GM19467 (cell line): ENCODE measurements at regions not wholly inside any gene's neighbourhood (a gene's known extent, or its start where the extent isn't known, plus 50 kb on each side); places are given as distances from the start of the nearest gene placed in this dataset.
"Not testable (repeated sequence)": the region's sequence is repeated elsewhere in the genome, so short reads cannot be mapped to it uniquely, and the experiment has no call there.

Experiments used
- ATAC-seq: cut with Tn5 transposase; IDR thresholded peaks from one replicate; pipeline ENCODE4 v1.9.1; 2021; ENCODE audit warnings: mild to moderate bottlenecking, moderate library complexity; ENCODE audit not compliant: unreplicated experiment

DNA sequence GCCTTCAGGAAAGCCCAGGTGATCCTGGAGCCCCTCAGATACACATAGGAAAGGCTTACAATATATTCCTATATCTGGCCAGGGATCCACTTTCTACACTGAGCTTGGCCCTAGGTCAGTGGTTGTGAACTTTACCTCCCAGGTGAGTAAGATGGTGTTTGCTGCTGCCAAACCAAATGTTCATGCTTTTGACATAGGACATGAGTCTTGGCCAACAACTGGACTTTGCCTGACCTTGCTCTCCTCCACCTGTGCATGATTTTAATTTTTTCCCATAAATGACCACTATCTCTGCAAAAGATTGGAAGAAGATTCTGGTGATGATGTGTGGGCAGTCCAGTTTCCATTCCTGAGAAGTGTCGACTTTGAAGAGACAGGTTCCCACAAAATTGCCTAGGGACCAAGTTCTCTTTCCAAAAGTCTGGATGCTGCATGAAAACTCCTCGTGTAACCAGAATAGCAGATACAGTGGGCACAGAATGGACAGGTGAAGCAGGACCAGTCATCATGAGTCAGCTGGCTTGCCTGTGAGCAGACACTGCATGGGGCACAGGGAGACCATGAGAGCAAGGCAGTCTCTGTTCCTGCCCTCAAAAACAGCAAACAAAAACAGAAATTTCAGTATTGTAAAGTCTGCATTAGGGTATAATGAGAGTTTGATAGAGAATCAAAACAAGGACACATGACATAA lies 226.4 kb upstream of the MON1B start:
- ATAC-seq: no peak

DNA sequence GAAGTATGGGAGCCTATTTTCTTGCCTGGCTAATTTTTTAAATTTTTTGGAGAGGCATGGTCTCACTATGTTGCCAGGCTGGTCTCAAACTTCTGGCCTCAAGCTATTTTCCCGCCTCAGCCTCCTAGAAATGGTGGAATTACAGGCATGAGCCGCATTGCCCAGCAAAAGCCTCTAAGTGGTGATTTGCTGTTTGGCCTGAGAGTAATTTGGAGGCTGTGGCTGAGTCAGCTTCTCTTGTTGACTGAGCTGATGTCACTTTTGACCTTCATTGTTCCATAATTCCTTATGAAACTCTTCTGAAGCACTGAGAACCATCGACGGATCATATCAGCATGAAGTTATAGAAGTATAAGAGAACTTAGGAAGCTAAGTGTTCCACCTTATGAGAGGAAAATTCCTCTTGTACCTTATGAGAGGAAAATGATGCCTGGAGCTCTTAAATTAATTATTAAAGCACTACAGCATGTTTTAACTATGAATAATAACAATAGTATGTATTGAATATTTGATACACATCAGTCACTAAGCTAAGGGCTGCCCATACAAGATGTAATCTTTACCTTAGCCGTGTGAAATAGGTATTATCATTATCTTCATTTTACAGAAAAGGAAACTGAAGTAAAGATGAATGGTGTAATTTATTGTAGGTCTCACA lies 220.8 kb upstream of the MON1B start:
- ATAC-seq: no peak

DNA sequence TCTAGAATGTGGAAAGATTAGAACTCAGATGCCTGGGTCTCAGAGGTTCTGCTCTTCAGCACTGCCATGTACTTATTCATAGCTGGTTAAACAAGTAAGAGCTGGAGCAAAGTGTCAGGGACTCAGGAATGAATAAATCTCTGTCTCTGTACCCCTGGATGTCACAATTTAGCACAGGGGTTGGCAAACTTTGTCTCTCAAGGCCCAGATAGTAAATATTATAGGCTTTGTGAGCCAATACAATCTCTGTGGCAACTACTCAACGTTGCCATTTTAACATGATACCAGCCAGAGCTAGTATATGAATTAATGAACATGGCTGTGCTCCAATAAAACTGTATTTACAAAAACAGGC lies 220.3 kb upstream of the MON1B start:
- ATAC-seq: no peak

DNA sequence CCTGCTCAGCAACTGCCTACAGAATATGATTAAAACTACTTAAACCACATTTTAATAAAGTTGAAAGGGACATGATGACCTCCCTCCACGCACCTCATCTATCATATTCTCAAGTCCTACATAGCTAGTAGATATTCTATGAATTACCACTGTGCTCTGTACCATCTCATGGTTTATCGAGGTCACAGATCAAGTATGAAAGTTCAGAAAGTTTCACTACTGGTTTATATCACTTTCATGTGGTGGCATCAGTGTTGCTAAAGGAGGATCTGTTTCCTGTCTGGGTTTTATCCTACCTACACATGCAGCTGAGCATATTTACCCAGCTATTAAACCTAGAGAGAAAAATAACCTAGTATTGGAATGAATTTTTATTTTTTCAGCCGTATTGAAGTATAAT lies 214.9 kb upstream of the MON1B start:
- peak; percentile 96 for ATAC-seq

DNA sequence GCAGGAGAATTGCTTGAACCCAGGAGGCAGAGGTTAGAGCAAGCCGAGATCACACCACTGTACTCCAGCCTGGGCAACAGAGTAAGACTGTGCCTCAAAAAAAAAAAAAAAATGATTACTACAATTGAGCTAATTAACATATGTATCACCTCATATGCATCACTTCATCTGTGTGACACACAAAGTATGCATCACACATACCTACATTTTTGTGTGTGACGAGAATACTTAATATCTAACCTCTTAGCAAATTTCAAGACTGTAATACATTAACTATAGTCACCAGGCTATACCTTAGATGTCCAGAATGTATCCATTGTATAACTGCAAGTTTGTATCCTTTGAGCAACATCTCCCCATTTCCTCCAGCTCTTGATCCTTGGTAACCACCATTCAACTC lies 214.2 kb upstream of the MON1B start:
- no peak for ATAC-seq

DNA sequence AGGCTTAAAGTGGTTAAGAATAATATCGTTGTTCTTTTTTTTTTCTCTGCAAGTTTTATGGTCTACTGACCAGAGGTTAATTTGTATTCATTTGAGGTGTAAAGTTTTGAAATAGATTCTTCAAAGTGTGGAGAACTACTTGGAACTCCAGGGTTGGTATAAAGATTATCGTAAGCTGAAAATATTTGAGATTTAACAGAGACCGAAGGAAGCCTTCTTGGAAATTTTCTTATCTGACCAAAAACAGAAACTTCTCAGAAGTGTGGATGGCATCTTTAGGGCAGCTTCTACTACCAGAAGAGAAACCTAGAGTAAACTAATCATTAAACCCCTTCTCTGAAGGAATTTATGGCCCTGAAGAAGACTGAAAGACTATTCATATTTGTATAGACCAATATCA lies 206.8 kb upstream of the MON1B start:
- no peak for ATAC-seq

DNA sequence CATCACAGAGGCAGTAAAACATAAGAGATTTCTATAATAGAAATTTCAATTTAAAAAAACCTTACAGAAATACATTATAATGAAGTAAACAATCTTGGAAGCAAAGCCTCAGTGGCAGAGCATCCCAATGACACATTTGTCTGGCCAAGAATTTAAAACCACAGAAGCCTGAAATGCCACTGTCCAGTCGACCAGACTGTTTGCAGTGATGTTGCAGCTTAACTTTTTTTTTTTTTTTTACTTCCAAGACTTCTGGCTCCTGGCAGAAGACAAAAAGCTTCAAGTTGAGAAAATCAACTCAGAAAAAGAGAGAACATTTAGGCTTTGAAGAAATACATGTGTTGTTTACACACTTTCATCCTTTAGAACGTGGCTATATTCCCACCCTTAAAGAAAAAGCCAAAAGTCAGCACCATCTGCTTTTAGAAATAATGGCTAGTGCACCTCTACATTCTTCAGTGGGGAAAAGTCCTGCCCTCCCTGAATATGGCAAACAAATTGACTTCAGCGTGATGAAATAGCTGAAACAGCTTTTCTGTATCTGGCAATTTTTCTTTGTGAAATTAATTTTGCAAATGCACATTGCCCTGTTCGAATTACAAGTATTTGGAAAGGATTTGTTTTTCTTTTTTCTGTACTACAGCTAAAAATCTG lies 205.5 kb upstream of the MON1B start:
- ATAC-seq: no peak

DNA sequence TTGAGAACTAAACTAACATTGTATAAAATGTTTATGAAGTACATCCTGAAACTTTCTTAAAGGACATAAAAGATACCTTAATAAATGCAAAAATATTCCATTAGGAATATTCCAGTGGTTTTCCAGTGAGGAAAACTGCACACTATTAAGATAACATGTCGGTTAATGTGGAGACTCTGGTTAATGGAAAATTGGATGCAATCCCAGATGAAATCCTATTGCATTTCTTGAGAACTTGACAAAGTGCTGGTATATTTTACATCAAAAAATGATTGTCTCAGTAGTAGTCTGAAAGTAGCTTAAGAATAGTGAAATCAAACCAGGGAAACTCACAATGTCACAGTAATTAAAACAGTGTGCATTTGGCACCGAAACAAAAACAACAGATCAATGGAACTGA lies 202.5 kb upstream of the MON1B start:
- no peak for ATAC-seq

DNA sequence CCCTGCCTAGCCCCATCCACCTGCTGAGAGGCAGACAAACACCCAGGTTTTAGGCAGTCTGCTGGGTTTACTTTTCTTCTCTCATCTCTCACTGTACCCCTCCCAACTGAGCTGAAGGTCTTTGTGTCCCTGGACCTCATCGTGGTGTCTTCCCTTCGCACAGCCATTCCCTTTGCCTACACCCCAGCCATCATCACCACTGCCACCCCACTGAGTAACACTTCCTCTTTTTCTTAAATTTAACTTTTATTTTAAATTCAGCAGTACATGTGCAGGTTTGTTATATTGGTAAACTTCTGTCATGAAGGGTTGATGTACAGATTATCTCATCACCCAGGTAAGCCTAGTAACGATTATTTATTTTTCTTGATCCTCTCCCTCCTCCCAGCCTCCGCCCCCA lies 188.3 kb upstream of the MON1B start:
- ATAC-seq: no peak

DNA sequence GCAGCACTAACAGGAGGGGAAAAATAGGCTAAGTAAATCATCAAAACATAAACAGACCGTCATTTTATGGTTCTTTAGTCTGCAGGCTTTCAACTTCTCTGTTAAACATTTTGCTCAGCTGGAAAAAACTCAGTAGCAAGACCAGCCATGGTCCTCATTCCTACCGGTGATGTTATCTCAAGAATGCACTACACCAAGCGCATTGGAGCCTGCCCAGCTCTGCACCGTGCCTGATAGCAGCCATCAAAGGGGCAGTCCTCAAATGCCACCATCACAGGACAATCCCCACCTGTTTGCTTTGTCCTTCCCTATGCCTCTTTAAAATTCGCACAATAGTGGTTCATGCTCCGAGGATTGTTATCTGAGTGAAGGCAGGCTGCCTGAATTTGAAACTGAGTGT lies 181.5 kb upstream of the MON1B start:
- ATAC-seq: no peak

DNA sequence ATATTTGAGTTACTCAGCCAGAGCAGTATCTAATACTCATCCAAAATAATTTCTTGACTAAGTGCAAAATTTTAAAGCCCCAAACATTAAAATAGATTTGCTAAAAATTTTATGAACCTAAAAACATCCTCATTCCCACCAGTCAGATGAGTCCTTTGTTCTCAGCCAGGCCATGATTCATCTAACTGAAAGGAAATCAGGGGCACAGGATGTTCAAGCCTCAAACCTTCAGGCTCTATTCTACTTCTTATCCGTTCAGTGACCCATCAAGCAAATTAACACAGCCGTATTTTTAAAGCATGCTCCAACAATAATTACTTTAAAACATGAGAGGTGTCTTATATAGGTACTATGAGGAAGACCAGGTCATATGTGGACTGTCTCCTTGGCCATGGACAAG lies 176.5 kb upstream of the MON1B start:
- ATAC-seq: no peak

DNA sequence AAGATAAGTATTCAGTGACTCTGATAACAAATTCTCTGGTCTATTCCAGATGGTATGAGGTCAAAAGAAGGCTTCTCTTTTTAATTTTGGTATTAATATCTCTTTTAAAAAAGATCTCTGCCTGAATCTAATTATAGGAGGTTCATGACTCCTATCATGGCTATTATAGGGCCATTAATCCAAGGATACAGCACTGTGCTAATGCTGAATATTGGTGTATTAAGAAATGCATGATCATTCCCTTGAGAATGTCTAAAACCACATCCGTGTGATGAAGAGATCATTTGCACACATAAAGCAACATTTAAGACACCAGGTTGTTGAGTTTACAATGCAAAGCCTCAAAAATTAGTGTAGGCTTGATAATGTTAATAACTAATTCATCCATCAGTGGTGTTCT lies 160.4 kb upstream of the MON1B start:
- ATAC-seq: no peak

DNA sequence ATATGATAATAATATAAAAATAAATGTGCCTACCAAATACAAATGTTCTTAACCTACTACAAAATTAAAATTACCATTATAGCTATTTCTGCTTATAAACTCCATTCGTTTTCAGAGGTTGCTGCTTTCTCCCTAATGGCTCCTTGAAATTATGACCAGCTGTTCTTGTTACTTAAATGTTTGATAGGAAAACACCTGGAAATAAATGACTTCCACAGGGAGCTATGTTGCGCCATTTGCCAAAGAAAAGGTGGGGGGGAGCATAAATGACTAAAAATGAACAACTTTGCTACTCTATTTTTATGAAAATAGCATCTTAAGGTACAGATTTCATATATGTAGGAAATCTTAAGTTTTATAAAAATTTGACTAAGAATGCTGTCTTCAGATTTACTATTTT lies 157.5 kb upstream of the MON1B start:
- ATAC-seq: no peak

DNA sequence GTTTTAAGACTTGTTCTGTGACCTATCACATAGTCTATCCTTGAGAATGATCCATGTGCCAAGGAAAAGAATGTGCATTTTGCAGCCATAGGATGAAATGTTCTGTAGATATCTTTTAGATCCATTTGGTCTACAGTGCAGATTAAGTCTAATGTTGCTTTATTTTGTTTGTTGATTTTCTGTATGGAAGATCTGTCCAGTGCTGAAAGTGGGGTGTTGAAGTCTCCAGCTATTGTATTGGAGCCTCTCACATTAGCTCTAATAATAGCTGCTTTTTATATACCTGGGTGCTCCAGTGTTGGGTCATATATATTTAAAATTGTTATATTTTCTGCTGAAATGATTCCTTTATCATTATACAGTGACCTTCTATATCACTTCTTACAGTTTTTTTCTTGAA lies 155.6 kb upstream of the MON1B start:
- ATAC-seq: no peak

DNA sequence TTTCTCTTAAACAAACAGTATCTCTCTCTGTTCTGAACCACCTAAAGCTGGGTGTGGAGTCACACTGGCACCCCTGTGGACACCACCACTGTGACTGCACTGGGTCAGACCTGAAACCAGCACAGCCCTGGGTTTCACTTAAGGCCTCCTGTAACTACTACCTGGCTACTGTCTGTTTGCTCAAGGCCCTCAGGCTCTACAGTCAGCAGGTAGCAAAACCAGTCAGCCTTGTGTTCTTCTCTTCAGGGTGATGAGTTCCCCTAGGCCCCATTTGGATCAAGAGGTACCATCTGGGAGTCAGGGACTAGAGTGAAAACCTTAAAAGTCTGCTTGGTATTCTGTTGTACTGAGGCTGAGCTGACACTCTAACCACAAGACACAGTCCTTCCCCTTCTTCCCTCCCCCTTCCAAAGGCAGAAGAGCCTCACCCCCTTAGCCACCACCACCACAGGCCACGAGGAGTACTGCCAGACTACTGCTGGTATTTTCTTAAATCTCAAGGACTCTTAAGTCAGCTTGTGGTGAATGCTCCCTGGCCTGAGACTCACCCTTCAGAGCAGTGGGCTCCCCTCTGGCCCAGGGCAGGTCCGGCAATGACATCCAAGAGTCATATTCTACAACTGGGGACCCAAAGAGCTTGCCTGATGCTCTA lies 153.2 kb upstream of the MON1B start:
- no peak for ATAC-seq

DNA sequence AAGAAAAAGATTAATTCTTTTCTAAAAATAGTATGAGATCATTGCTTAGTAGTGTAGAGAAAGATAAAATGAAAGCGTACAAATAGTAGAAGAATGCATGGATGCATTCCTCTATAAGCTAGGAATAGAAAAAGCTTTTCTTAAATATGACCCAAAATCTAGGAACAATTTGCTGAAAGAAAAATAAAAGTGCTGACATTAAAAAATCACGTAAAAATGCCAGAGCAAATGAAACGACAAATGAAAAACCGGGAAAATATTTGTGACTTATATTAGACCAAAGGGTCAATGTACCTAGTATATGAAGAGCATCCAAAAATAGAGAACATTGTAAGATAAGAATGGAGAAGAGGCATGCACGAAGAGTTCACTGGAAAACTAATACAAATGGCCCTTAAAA lies 149.5 kb upstream of the MON1B start:
- ATAC-seq: no peak

DNA sequence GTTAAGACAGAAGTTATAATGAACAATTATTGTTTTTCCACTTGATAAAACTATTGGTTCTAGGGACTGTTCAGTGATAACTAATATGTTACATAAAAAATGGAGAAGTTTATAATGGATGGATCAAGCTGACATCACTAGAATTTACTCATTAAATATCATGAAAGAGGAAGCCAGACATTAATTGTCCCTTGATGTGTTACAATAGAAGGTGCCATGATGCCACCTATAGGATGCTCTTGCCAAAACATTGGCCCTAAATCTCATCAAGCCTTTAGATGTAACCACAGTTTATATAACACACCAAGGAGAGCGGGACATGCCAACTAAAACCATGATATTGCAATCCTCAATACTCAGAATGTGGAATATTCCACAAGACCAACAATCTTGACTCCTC lies 147.9 kb upstream of the MON1B start:
- no peak for ATAC-seq

DNA sequence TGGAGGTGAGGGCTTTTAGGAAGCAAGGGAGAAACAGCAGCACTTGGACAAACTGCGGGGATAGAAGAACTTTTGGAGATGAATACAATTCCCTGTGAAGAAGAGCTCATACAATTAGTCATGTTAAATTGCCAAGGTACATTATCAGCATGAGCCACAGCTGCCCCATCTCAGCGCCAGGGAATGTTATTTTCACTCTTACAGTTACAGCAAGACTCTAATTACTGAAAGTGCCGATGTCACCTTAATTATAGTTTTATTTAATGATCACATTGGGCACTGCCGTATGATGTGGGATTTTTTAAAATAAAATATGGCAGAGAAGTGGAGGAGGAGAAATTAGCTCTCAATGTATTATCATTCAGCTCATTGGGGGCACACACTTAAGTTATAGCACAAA lies 144.8 kb upstream of the MON1B start:
- no peak for ATAC-seq

DNA sequence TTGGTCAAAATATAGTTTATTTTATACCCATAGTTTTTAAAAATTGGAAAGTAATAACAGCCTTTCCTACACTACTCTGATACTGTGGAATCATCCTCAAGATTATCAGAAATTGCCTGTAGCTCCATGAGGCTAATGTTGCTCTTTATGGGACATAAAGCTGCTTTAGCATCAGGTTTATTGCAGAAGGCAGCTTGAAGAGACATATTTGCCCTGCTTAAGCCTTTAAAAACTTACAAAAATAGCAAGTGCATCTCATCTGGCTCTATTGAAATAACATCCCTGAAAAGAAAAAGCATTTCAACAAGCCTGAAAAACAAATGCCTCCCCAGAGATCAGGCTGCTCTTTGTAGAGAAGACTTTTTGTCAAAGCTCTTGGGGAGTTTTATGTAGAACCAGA lies 142.9 kb upstream of the MON1B start:
- ATAC-seq: no peak

DNA sequence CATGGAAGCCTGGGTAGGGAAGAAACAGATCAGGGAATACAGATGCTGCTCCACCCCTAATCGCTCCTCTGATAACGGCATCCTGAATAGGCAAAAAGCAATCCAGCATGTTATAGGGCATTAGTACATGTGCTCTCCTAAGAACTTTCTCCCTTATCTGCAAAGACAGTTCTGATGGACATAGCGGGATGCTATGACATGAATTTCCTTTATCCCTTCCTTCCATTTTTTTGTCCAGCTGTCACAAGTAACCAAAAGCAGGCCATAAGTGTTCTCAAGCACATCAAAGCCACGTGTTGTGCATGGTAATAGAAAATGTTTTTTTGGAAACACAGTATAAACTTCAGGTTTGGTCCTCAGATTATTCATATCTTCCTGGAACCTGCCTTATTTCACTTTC lies 141.4 kb upstream of the MON1B start:
- ATAC-seq: no peak

DNA sequence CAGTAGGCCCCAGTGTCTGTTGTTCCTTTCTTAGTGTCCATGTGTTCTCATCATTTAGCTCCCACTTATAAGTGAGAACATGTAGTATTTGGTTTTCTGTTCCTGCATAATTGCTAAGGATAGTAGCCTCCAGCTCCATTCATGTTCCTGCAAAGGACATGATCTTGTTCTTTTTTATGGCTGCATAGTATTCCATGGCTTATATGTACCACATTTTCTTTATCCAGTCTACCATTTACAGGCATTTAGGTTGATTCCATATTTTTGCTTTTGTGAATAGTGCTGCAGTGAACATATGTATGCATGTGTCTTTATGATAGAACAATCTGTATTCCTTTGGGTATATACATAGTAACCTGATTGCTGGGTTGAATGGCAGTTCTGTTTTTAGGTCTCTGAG lies 134.4 kb upstream of the MON1B start:
- ATAC-seq: not testable (repeated sequence)

DNA sequence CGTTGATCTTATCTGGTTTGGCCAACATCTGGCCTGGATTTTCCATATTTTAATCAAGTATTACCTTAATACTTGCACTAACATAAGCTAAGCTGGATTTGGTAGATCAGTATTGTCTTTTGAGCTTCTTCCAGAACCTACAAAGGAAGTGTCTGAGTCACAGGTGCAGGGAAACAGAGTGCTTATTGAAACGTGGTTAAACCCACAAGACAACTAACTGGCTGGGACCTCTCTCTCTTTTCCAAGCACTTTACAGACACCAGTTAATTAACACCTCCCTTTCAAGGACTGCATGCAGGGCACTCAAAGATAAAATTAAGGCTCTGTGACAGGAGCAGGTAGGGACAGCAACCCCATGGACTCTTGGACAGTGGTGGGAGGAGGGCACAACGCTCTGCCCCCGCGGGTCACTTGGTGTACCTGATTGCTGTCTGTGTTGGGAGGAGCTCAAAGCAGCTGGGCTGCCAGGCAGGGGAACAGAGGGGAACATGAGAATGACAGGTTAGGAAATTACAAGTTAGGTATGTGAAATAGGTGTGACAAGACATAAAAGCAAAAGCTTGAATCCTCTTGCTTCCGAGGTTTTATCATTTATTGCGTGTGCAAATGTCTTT lies 133.7 kb upstream of the MON1B start:
- ATAC-seq: no peak
